CD14-positive monocyte (primary cell): ENCODE measurements at regions not wholly inside any gene's neighbourhood (a gene's known extent, or its start where the extent isn't known, plus 50 kb on each side); places are given as distances from the start of the nearest gene placed in this dataset.
"Not testable (repeated sequence)": the region's sequence is repeated elsewhere in the genome, so short reads cannot be mapped to it uniquely, and the experiment has no call there.

Experiments
- DNase-seq, 3 donors: peaks; one replicate each; pipeline ENCODE4 v3.0.0-alpha.2; 2011 to 2022
- H2AFZ ChIP-seq: 2 replicates; pipeline ENCODE4 v1.6.0; 2012; ENCODE audit warnings: mild to moderate bottlenecking, low read depth, low read length, inconsistent platforms; ENCODE audit not compliant: insufficient read depth, poor library complexity, severe bottlenecking
- H3K27ac ChIP-seq, 2 donors: 1 replicate in 1 of 2; 2 replicates in 1 of 2; pipeline ENCODE4 v1.5.1; 2012 to 2013; ENCODE audit warnings: low read length in 2 of 2, control low read depth in 1 of 2, inconsistent platforms in 1 of 2, low read depth in 1 of 2, mild to moderate bottlenecking in 1 of 2
- H3K27me3 ChIP-seq, 2 donors: one replicate each; pipeline versions ENCODE4 v1.6.0 to v1.6.1; 2011 to 2013; ENCODE audit warnings: low read length in 2 of 2; ENCODE audit not compliant: control insufficient read depth in 2 of 2, insufficient read depth in 2 of 2
- H3K36me3 ChIP-seq, 2 donors: replicated peaks in 1 of 2; 1 replicate in 1 of 2; 2 replicates in 1 of 2; pipeline versions ENCODE4 v1.5.1 to v1.6.1; 2012 to 2013; ENCODE audit warnings: low read length in 2 of 2, control low read depth in 1 of 2, inconsistent platforms in 1 of 2, mild to moderate bottlenecking in 1 of 2; ENCODE audit not compliant: insufficient read depth in 2 of 2, control insufficient read depth in 1 of 2
- H3K4me1 ChIP-seq, 2 donors: 1 replicate in 1 of 2; 2 replicates in 1 of 2; pipeline versions ENCODE4 v1.5.1 to v1.6.1; 2012 to 2013; ENCODE audit warnings: low read length in 2 of 2, control low read depth in 1 of 2, inconsistent platforms in 1 of 2, mild to moderate bottlenecking in 1 of 2, moderate library complexity in 1 of 2; ENCODE audit not compliant: insufficient read depth in 2 of 2, control insufficient read depth in 1 of 2
- H3K4me2 ChIP-seq: replicated peaks from 2 replicates; pipeline ENCODE3; 2012; ENCODE audit warnings: low read length, moderate library complexity, mild to moderate bottlenecking; ENCODE audit not compliant: poor library complexity, severe bottlenecking; ENCODE audit errors: extremely low read depth
- H3K4me3 ChIP-seq, 3 experiments: fragments of 200-600 bp in 1 of 3; sonication (generic) in 1 of 3; replicated peaks in 1 of 3; 1 replicate in 2 of 3; 2 replicates in 1 of 3; pipeline ENCODE4 v1.5.1; 2011 to 2013; ENCODE audit warnings: low read length in 3 of 3, mild to moderate bottlenecking in 3 of 3, control low read depth in 2 of 3, low read depth in 2 of 3, inconsistent platforms in 1 of 3, moderate library complexity in 1 of 3
- H3K79me2 ChIP-seq: 2 replicates; pipeline ENCODE4 v1.6.0; 2012; ENCODE audit warnings: mild to moderate bottlenecking, control low read depth, inconsistent platforms, low read length, moderate library complexity; ENCODE audit not compliant: insufficient read depth
- H3K9ac ChIP-seq: 2 replicates; pipeline ENCODE4 v1.6.0; 2017; ENCODE audit warnings: low read length, mild to moderate bottlenecking; ENCODE audit not compliant: insufficient read depth, poor library complexity, severe bottlenecking
- H3K9me3 ChIP-seq, 2 donors: replicated peaks in 1 of 2; 1 replicate in 1 of 2; 2 replicates in 1 of 2; pipeline versions ENCODE4 v1.5.1 to v1.6.1; 2012 to 2013; ENCODE audit warnings: low read length in 2 of 2, control low read depth in 1 of 2; ENCODE audit not compliant: control insufficient read depth in 1 of 2, insufficient read depth in 1 of 2
- H4K20me1 ChIP-seq: 2 replicates; pipeline ENCODE4 v1.6.0; 2012; ENCODE audit warnings: mild to moderate bottlenecking, low read length, control low read depth, moderate library complexity; ENCODE audit not compliant: insufficient read depth
- H3K27ac Mint-ChIP-seq, 7 donors: one replicate each; pipeline ENCODE4 v1.8.0; 2020; ENCODE audit warnings: mild to moderate bottlenecking in 7 of 7, mixed read lengths in 7 of 7, moderate library complexity in 6 of 7, inconsistent platforms in 2 of 7
- H3K27me3 Mint-ChIP-seq, 3 donors: one replicate each; pipeline ENCODE4 v1.8.0; 2021 to 2022; ENCODE audit warnings: low read depth in 3 of 3, mild to moderate bottlenecking in 3 of 3, mixed read lengths in 3 of 3, moderate library complexity in 3 of 3, inconsistent platforms in 1 of 3
- H3K36me3 Mint-ChIP-seq, 2 donors: one replicate each; pipeline ENCODE4 v1.8.0; 2020; ENCODE audit warnings: mixed read lengths in 2 of 2, inconsistent platforms in 1 of 2, mild to moderate bottlenecking in 1 of 2
- H3K4me1 Mint-ChIP-seq: one replicate; pipeline ENCODE4 v1.8.0; 2020; ENCODE audit warnings: mild to moderate bottlenecking, mixed read lengths
- H3K4me3 Mint-ChIP-seq, 2 donors: one replicate each; pipeline ENCODE4 v1.8.0; 2020; ENCODE audit warnings: mild to moderate bottlenecking in 2 of 2, mixed read lengths in 2 of 2, moderate library complexity in 1 of 2
- H3K9me3 Mint-ChIP-seq, 7 donors: one replicate each; pipeline ENCODE4 v1.8.0; 2020 to 2022; ENCODE audit warnings: mixed read lengths in 7 of 7, mild to moderate bottlenecking in 6 of 7, moderate library complexity in 6 of 7, inconsistent platforms in 2 of 7
- WGBS: methylation state at CpG from one replicate; pipeline ENCODE4 v1.1.5; 2013; ENCODE audit warnings: missing lambda C conversion rate; ENCODE audit not compliant: insufficient coverage; 5-methylcytosine and 5-hydroxymethylcytosine counted together
- intact Hi-C, 2 donors: fragments of 100-400 bp; cut with micrococcal nuclease; formaldehyde crosslinking; loops; one replicate each; pipeline versions ENCODE4 v1.15.0 to v1.15.1; 2023

DNA sequence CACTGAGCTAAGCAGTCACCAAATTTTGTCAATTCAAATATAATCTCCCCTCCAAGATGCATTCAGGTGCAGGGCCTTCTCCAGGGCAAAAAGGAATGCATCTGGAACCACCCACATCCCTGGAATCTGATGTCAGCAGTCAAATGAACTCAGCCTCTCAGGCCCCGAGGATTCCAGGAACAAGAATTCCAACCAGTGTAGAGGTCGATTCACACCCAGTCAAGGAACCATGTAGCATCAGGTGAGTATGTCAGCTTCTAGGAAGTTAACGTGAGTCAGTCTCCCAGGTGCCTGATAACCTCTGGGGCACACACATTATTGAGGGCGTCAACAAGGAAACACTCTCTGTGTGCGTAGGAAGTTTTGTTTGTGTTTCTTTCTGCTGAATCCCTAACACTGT lies 122.2 kb upstream of the VOPP1 start:
- intact Hi-C loops, H3K9me3 ChIP-seq, H3K4me2 ChIP-seq, H3K27me3 ChIP-seq, H3K4me1 ChIP-seq, H3K9me3 Mint-ChIP-seq, H3K36me3 Mint-ChIP-seq, H3K27ac Mint-ChIP-seq, H3K27me3 Mint-ChIP-seq, H3K4me3 ChIP-seq, H3K36me3 ChIP-seq, H3K4me3 Mint-ChIP-seq, H3K9ac ChIP-seq, H4K20me1 ChIP-seq, H3K4me1 Mint-ChIP-seq, H2AFZ ChIP-seq, DNase-seq, H3K27ac ChIP-seq, H3K79me2 ChIP-seq: not testable (repeated sequence)
- no CpG with 5 or more reads among the region's 5 CpGs for WGBS

- H2AFZ ChIP-seq, H4K20me1 ChIP-seq, intact Hi-C loops, H3K9me3 ChIP-seq, H3K4me3 Mint-ChIP-seq, H3K27me3 Mint-ChIP-seq, H3K27me3 ChIP-seq, H3K27ac Mint-ChIP-seq, H3K4me2 ChIP-seq, H3K36me3 ChIP-seq, H3K9me3 Mint-ChIP-seq, H3K4me1 ChIP-seq, H3K9ac ChIP-seq, DNase-seq, H3K4me1 Mint-ChIP-seq, H3K79me2 ChIP-seq, H3K4me3 ChIP-seq, H3K27ac ChIP-seq, H3K36me3 Mint-ChIP-seq: not testable (repeated sequence)
- WGBS: 34% methylated on average over 9 of the region's 17 CpGs
These were observed 116.7 kb upstream of the VOPP1 start for GRCh38 chr7:55688684-55689681.

GRCh38 chr7:55688261-55688660 lies 116.0 kb upstream of the VOPP1 start:
- intact Hi-C loops, H3K4me3 ChIP-seq, H3K27ac Mint-ChIP-seq, H2AFZ ChIP-seq, H3K36me3 Mint-ChIP-seq, H3K79me2 ChIP-seq, H3K4me1 ChIP-seq, H3K4me1 Mint-ChIP-seq, H3K4me2 ChIP-seq, H3K36me3 ChIP-seq, H3K9me3 ChIP-seq, H3K9me3 Mint-ChIP-seq, DNase-seq, H3K4me3 Mint-ChIP-seq, H3K9ac ChIP-seq, H4K20me1 ChIP-seq, H3K27me3 Mint-ChIP-seq, H3K27me3 ChIP-seq, H3K27ac ChIP-seq: not testable (repeated sequence)
- no CpG with 5 or more reads among the region's 3 CpGs for WGBS

- H3K79me2 ChIP-seq, DNase-seq, H3K4me3 Mint-ChIP-seq, H3K4me2 ChIP-seq, H3K27ac Mint-ChIP-seq, H3K4me3 ChIP-seq, H4K20me1 ChIP-seq, H3K36me3 Mint-ChIP-seq, H3K27me3 ChIP-seq, H3K4me1 Mint-ChIP-seq, intact Hi-C loops, H2AFZ ChIP-seq, H3K27me3 Mint-ChIP-seq, H3K9ac ChIP-seq, H3K36me3 ChIP-seq, H3K4me1 ChIP-seq, H3K9me3 ChIP-seq, H3K27ac ChIP-seq, H3K9me3 Mint-ChIP-seq: not testable (repeated sequence)
- WGBS: no CpG with 5 or more reads among the region's 5 CpGs
These were observed 115.0 kb upstream of the VOPP1 start for GRCh38 chr7:55687252-55687651.
